ENCODE measurements at regions not wholly inside any gene's neighbourhood (a gene's known extent, or its start where the extent isn't known, plus 50 kb on each side); places are given as distances from the start of the nearest gene placed in this dataset.

- TF ChIP-seq POLR2A (IDR thresholded peaks at IDR 0.05; ENCODE audit: low read depth) (no peak), CTCF (IDR thresholded peaks at IDR 0.05) (no peak), EP300 (IDR thresholded peaks at IDR 0.05) (no peak)
Measured at GRCh38 chr16:59596693-59597092, 862.6 kb upstream of the GOT2 start.
